GM23338 (cell line): ENCODE measurements at regions not wholly inside any gene's neighbourhood (a gene's known extent, or its start where the extent isn't known, plus 50 kb on each side); places are given as distances from the start of the nearest gene placed in this dataset.

Experiments used
- CREB1 ChIP-seq: fragments of 250-450 bp; sonication (Bioruptor Pico); IDR thresholded peaks from 2 replicates; pipeline ENCODE4 v1.5.0; 2020; ENCODE audit warnings: low read depth, mild to moderate bottlenecking, moderate library complexity
- EZH2 ChIP-seq: fragments of 200-600 bp; sonication (generic); IDR thresholded peaks from one replicate; pipeline ENCODE4 v1.8.0; 2017; ENCODE audit warnings: antibody characterized with exemption, mild to moderate bottlenecking, low read depth; ENCODE audit not compliant: unreplicated experiment
- EZH2phosphoT487 ChIP-seq: fragments of 200-600 bp; sonication (generic); IDR thresholded peaks from one replicate; pipeline ENCODE4 v1.8.1; 2018; ENCODE audit warnings: antibody characterized with exemption; ENCODE audit not compliant: unreplicated experiment
- JUNB ChIP-seq: IDR thresholded peaks from one replicate; pipeline ENCODE4 v1.6.1; 2016; ENCODE audit warnings: antibody characterized with exemption; ENCODE audit not compliant: unreplicated experiment
- NANOG ChIP-seq: IDR thresholded peaks from 2 replicates; pipeline ENCODE4 v1.6.1; 2016; ENCODE audit warnings: antibody characterized with exemption, borderline replicate concordance
- POLR2AphosphoS5 ChIP-seq: IDR thresholded peaks from 2 replicates; pipeline ENCODE4 v1.6.1; 2016; ENCODE audit warnings: antibody characterized with exemption, low read depth
- STAT1 ChIP-seq: IDR thresholded peaks from one replicate; pipeline ENCODE4 v1.6.1; 2016; ENCODE audit warnings: antibody characterized with exemption; ENCODE audit not compliant: unreplicated experiment
- ZNF114 ChIP-seq: fragments of 250-450 bp; sonication (Bioruptor Pico); IDR thresholded peaks from 2 replicates; pipeline ENCODE4 v1.5.0; 2020; ENCODE audit warnings: mild to moderate bottlenecking, moderate library complexity
- TF ChIP-seq, protein P1 (sequence below): fragments of 250-450 bp; sonication (Bioruptor Pico); IDR thresholded peaks from 2 replicates; pipeline ENCODE4 v1.5.0; 2020; ENCODE audit warnings: mild to moderate bottlenecking, moderate library complexity
- TF ChIP-seq, protein P2 (sequence below), 2 experiments: fragments of 200-600 bp in 1 of 2; sonication (generic) in 1 of 2; conservative IDR thresholded peaks; 2 replicates each; pipeline versions ENCODE4 v1.5.1 to v1.6.1; 2016 to 2017; ENCODE audit warnings: antibody characterized with exemption in 2 of 2, low read depth in 2 of 2, mild to moderate bottlenecking in 2 of 2, moderate library complexity in 1 of 2

DNA sequence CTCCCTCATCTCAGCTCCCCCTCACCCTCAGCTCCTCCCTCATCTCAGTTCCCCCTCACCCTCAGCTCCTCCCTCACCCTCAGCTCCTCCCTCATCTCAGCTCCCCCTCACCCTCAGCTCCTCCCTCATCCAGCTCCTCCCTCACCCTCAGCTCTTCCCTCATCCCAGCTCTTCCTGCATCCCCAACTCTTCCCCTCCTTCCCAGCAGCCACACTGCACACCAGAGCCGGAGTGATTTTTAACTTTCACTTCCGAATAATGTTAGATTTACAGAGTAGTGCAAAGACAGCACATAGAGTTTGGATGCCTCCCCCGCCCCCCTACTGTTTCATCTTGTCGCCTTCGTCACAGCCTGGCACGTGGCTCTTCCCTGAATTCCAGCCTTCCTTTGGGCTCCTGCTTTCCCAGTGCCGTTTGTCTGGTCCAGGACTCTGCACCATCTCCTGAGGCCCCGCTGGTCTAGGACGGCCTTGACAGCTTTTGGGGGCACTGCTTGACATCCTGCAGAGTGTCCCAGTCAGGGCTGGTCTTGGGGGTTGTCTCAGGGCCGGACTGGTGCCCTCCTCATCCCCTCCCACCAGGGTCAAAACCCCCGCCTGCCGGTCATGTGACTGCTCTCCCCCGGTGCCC lies 110.2 kb downstream of the FAM53A start (continued):
- TF ChIP-seq, protein P1, sequence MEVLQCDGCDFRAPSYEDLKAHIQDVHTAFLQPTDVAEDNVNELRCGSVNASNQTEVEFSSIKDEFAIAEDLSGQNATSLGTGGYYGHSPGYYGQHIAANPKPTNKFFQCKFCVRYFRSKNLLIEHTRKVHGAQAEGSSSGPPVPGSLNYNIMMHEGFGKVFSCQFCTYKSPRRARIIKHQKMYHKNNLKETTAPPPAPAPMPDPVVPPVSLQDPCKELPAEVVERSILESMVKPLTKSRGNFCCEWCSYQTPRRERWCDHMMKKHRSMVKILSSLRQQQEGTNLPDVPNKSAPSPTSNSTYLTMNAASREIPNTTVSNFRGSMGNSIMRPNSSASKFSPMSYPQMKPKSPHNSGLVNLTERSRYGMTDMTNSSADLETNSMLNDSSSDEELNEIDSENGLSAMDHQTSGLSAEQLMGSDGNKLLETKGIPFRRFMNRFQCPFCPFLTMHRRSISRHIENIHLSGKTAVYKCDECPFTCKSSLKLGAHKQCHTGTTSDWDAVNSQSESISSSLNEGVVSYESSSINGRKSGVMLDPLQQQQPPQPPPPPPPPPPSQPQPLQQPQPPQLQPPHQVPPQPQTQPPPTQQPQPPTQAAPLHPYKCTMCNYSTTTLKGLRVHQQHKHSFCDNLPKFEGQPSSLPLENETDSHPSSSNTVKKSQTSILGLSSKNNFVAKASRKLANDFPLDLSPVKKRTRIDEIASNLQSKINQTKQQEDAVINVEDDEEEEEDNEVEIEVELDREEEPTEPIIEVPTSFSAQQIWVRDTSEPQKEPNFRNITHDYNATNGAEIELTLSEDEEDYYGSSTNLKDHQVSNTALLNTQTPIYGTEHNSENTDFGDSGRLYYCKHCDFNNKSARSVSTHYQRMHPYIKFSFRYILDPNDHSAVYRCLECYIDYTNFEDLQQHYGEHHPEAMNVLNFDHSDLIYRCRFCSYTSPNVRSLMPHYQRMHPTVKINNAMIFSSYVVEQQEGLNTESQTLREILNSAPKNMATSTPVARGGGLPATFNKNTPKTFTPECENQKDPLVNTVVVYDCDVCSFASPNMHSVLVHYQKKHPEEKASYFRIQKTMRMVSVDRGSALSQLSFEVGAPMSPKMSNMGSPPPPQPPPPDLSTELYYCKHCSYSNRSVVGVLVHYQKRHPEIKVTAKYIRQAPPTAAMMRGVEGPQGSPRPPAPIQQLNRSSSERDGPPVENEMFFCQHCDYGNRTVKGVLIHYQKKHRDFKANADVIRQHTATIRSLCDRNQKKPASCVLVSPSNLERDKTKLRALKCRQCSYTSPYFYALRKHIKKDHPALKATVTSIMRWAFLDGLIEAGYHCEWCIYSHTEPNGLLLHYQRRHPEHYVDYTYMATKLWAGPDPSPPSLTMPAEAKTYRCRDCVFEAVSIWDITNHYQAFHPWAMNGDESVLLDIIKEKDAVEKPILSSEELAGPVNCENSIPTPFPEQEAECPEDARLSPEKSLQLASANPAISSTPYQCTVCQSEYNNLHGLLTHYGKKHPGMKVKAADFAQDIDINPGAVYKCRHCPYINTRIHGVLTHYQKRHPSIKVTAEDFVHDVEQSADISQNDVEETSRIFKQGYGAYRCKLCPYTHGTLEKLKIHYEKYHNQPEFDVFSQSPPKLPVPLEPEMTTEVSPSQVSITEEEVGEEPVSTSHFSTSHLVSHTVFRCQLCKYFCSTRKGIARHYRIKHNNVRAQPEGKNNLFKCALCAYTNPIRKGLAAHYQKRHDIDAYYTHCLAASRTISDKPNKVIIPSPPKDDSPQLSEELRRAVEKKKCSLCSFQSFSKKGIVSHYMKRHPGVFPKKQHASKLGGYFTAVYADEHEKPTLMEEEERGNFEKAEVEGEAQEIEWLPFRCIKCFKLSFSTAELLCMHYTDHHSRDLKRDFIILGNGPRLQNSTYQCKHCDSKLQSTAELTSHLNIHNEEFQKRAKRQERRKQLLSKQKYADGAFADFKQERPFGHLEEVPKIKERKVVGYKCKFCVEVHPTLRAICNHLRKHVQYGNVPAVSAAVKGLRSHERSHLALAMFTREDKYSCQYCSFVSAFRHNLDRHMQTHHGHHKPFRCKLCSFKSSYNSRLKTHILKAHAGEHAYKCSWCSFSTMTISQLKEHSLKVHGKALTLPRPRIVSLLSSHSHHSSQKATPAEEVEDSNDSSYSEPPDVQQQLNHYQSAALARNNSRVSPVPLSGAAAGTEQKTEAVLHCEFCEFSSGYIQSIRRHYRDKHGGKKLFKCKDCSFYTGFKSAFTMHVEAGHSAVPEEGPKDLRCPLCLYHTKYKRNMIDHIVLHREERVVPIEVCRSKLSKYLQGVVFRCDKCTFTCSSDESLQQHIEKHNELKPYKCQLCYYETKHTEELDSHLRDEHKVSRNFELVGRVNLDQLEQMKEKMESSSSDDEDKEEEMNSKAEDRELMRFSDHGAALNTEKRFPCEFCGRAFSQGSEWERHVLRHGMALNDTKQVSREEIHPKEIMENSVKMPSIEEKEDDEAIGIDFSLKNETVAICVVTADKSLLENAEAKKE (CRISPR knock-in tag), result no peak
- TF ChIP-seq, protein P2, sequence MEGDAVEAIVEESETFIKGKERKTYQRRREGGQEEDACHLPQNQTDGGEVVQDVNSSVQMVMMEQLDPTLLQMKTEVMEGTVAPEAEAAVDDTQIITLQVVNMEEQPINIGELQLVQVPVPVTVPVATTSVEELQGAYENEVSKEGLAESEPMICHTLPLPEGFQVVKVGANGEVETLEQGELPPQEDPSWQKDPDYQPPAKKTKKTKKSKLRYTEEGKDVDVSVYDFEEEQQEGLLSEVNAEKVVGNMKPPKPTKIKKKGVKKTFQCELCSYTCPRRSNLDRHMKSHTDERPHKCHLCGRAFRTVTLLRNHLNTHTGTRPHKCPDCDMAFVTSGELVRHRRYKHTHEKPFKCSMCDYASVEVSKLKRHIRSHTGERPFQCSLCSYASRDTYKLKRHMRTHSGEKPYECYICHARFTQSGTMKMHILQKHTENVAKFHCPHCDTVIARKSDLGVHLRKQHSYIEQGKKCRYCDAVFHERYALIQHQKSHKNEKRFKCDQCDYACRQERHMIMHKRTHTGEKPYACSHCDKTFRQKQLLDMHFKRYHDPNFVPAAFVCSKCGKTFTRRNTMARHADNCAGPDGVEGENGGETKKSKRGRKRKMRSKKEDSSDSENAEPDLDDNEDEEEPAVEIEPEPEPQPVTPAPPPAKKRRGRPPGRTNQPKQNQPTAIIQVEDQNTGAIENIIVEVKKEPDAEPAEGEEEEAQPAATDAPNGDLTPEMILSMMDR (conservative IDR thresholded peaks at IDR 0.05; ENCODE audit: low read depth in 2 of 2), result no peak
- TF ChIP-seq CREB1 (CRISPR knock-in tag) (no peak), EZH2phosphoT487 (no peak), JUNB (no peak), ZNF114 (CRISPR knock-in tag) (no peak), STAT1 (no peak), POLR2AphosphoS5 (no peak), NANOG (no peak), EZH2 (no peak)
